ENCODE measurements at regions not wholly inside any gene's neighbourhood (a gene's known extent, or its start where the extent isn't known, plus 50 kb on each side); places are given as distances from the start of the nearest gene placed in this dataset.

- DNase-seq, result no peak
Measured at GRCh38 chr16:6993544-6993943, 339.1 kb upstream of the RBFOX1 start.

- DNase-seq, result no peak
Measured at GRCh38 chr16:6988846-6989245, 343.8 kb upstream of the RBFOX1 start.

- DNase-seq, result no peak
Measured at GRCh38 chr16:6977916-6978315, 354.7 kb upstream of the RBFOX1 start.

- DNase-seq, result no peak
Measured at GRCh38 chr16:6977291-6977690, 355.4 kb upstream of the RBFOX1 start.

- no peak for DNase-seq
Measured at GRCh38 chr16:6976716-6977115, 355.9 kb upstream of the RBFOX1 start.

GRCh38 chr16:6970171-6970857, 362.3 kb upstream of the RBFOX1 start:
- DNase-seq, result no peak

GRCh38 chr16:6969594-6969993, 363.1 kb upstream of the RBFOX1 start:
- DNase-seq, result no peak

- no peak for DNase-seq
Measured at GRCh38 chr16:6967796-6968320, 364.8 kb upstream of the RBFOX1 start.

- no peak for DNase-seq
Measured at GRCh38 chr16:6966925-6967324, 365.7 kb upstream of the RBFOX1 start.

- DNase-seq, result no peak
Measured at GRCh38 chr16:6964679-6965078, 368.0 kb upstream of the RBFOX1 start.

GRCh38 chr16:6961704-6962103, 370.9 kb upstream of the RBFOX1 start:
- DNase-seq, result no peak

GRCh38 chr16:6958184-6958583, 374.5 kb upstream of the RBFOX1 start:
- no peak for DNase-seq

GRCh38 chr16:6957681-6958080, 375.0 kb upstream of the RBFOX1 start:
- no peak for DNase-seq

GRCh38 chr16:6956511-6956910, 376.1 kb upstream of the RBFOX1 start:
- no peak for DNase-seq

- no peak for DNase-seq
Measured at GRCh38 chr16:6955303-6955702, 377.3 kb upstream of the RBFOX1 start.

- DNase-seq, result no peak
Measured at GRCh38 chr16:6949240-6949639, 383.4 kb upstream of the RBFOX1 start.

- DNase-seq, result no peak
Measured at GRCh38 chr16:6947291-6947690, 385.4 kb upstream of the RBFOX1 start.

- no peak for DNase-seq
Measured at GRCh38 chr16:6946802-6947201, 385.8 kb upstream of the RBFOX1 start.

GRCh38 chr16:6946106-6946505, 386.5 kb upstream of the RBFOX1 start:
- DNase-seq, result no peak

GRCh38 chr16:6940968-6941367, 391.7 kb upstream of the RBFOX1 start:
- DNase-seq, result no peak

- no peak for DNase-seq
Measured at GRCh38 chr16:6937641-6938040, 395.0 kb upstream of the RBFOX1 start.

GRCh38 chr16:6932871-6933385, 399.7 kb upstream of the RBFOX1 start:
- no peak for DNase-seq

- DNase-seq, result no peak
Measured at GRCh38 chr16:6929868-6930267, 402.8 kb upstream of the RBFOX1 start.

- DNase-seq, result no peak
Measured at GRCh38 chr16:6926762-6927161, 405.9 kb upstream of the RBFOX1 start.

GRCh38 chr16:6926341-6926740, 406.3 kb upstream of the RBFOX1 start:
- DNase-seq, result no peak

Data from right hindlimb (tissue), 1 donor.